Natural killer cell (primary cell): ENCODE measurements at regions not wholly inside any gene's neighbourhood (a gene's known extent, or its start where the extent isn't known, plus 50 kb on each side); places are given as distances from the start of the nearest gene placed in this dataset.
"Not testable (repeated sequence)": the region's sequence is repeated elsewhere in the genome, so short reads cannot be mapped to it uniquely, and the experiment has no call there.

Source experiments
- ATAC-seq, 3 donors: fragments of 150-1000 bp in 2 of 3; fragments of 200-7000 bp in 1 of 3; cut with Tn5 transposase; 1 replicate in 1 of 3; 2 replicates in 2 of 3; pipeline ENCODE4 v1.10.0; 2021; ENCODE audit warnings: mild to moderate bottlenecking in 2 of 3, moderate library complexity in 2 of 3
- DNase-seq, 2 donors: peaks; one replicate each; pipeline versions ENCODE4 v3.0.0 to v3.0.0-alpha.2; 2013 to 2021; ENCODE audit warnings: mixed read lengths in 1 of 2
- H3K27ac ChIP-seq: one replicate; pipeline ENCODE4 v1.5.1; 2013; ENCODE audit warnings: mild to moderate bottlenecking, low read length
- H3K27me3 ChIP-seq: one replicate; pipeline ENCODE4 v1.6.1; 2013; ENCODE audit warnings: low read length; ENCODE audit not compliant: control insufficient read depth, insufficient read depth
- H3K36me3 ChIP-seq: one replicate; pipeline ENCODE4 v1.6.1; 2013; ENCODE audit warnings: low read length; ENCODE audit not compliant: control insufficient read depth, insufficient read depth
- H3K4me1 ChIP-seq: one replicate; pipeline ENCODE4 v1.6.1; 2013; ENCODE audit warnings: low read length; ENCODE audit not compliant: control insufficient read depth, insufficient read depth
- H3K4me3 ChIP-seq: one replicate; pipeline ENCODE4 v1.5.1; 2013; ENCODE audit warnings: low read length
- H3K9me3 ChIP-seq: one replicate; pipeline ENCODE4 v1.6.1; 2013; ENCODE audit warnings: low read length; ENCODE audit not compliant: control insufficient read depth, insufficient read depth
- H3K27ac Mint-ChIP-seq, 2 donors: one replicate each; pipeline ENCODE4 v1.8.0; 2022; ENCODE audit warnings: mild to moderate bottlenecking in 2 of 2, mixed read lengths in 2 of 2, moderate library complexity in 1 of 2
- H3K27me3 Mint-ChIP-seq, 2 donors: one replicate each; pipeline ENCODE4 v1.8.0; 2022; ENCODE audit warnings: low read depth in 2 of 2, mixed read lengths in 2 of 2
- H3K36me3 Mint-ChIP-seq: one replicate; pipeline ENCODE4 v1.8.0; 2022; ENCODE audit warnings: mixed read lengths
- H3K4me1 Mint-ChIP-seq, 2 donors: one replicate each; pipeline ENCODE4 v1.8.0; 2022; ENCODE audit warnings: mixed read lengths in 2 of 2
- H3K4me3 Mint-ChIP-seq: one replicate; pipeline ENCODE4 v1.8.0; 2022; ENCODE audit warnings: mild to moderate bottlenecking, moderate library complexity, mixed read lengths
- H3K9me3 Mint-ChIP-seq, 2 donors: one replicate each; pipeline ENCODE4 v1.8.0; 2022; ENCODE audit warnings: mixed read lengths in 2 of 2
- CTCF ChIP-seq: fragments of 200-600 bp; IDR thresholded peaks from one replicate; pipeline ENCODE4 v1.8.0; 2022; ENCODE audit warnings: antibody characterized with exemption
- WGBS: methylation state at CpG from one replicate; pipeline ENCODE4 v1.1.7; 2013; ENCODE audit warnings: missing lambda C conversion rate; ENCODE audit not compliant: insufficient coverage; 5-methylcytosine and 5-hydroxymethylcytosine counted together
- intact Hi-C: fragments of 100-400 bp; cut with micrococcal nuclease; formaldehyde crosslinking; loops from one replicate; pipeline ENCODE4 v1.14.2; 2022

- Histone ChIP-seq H3K4me3 (no peak overlapping the region), H3K4me1 (no peaks in the 10 kb centered on the region), H3K36me3 (no peaks in the 10 kb centered on the region), H3K9me3 (no peaks in the 10 kb centered on the region), H3K27me3 (no peaks in the 10 kb centered on the region), H3K27ac (no peak overlapping the region)
- ATAC-seq (no peak), DNase-seq (no peak)
- H3K4me3 Mint-ChIP-seq = no peak overlapping the region
- no peaks in the 10 kb centered on the region for H3K9me3 Mint-ChIP-seq
- H3K27ac Mint-ChIP-seq = no peak overlapping the region
- H3K36me3 Mint-ChIP-seq = no peaks in the 10 kb centered on the region
- peaks cover 9 to 32% of the 10 kb centered on the region in 2 donors for H3K27me3 Mint-ChIP-seq
- no peak for TF ChIP-seq CTCF
- H3K4me1 Mint-ChIP-seq = no peaks in the 10 kb centered on the region
- intact Hi-C loops = no loop called here
These were observed 189.0 kb upstream of the FRMD6 start for GRCh38 chr14:51462706-51463105.

GRCh38 chr14:51463461-51463860 is 188.2 kb upstream of the FRMD6 start:
- Mint-ChIP-seq H3K27ac (no peak overlapping the region), H3K4me1 (no peaks in the 10 kb centered on the region), H3K27me3 (peaks cover 8 to 24% of the 10 kb centered on the region in 2 donors), H3K4me3 (no peak overlapping the region), H3K9me3 (no peaks in the 10 kb centered on the region), H3K36me3 (no peaks in the 10 kb centered on the region)
- no peak overlapping the region for H3K27ac ChIP-seq
- no peak for TF ChIP-seq CTCF
- no peaks in the 10 kb centered on the region for H3K27me3 ChIP-seq
- WGBS = 93% methylated on average over 1 of the region's 1 CpG
- no peaks in the 10 kb centered on the region for H3K36me3 ChIP-seq
- intact Hi-C loops = no loop called here
- ATAC-seq (no peak), DNase-seq (no peak)
- H3K4me3 ChIP-seq = no peak overlapping the region
- H3K9me3 ChIP-seq = no peaks in the 10 kb centered on the region
- no peaks in the 10 kb centered on the region for H3K4me1 ChIP-seq

GRCh38 chr14:51464411-51464810 is 187.3 kb upstream of the FRMD6 start:
- no peaks in the 10 kb centered on the region for H3K36me3 ChIP-seq
- Mint-ChIP-seq H3K4me3 (no peak overlapping the region), H3K27ac (no peak overlapping the region), H3K27me3 (peaks cover 6 to 15% of the 10 kb centered on the region in 2 donors), H3K9me3 (no peaks in the 10 kb centered on the region), H3K36me3 (no peaks in the 10 kb centered on the region), H3K4me1 (no peaks in the 10 kb centered on the region)
- DNase-seq (no peak), ATAC-seq (no peak)
- intact Hi-C loops = no loop called here
- no peaks in the 10 kb centered on the region for H3K9me3 ChIP-seq
- no peak overlapping the region for H3K27ac ChIP-seq
- WGBS = 84% methylated on average over 6 of the region's 6 CpGs
- no peaks in the 10 kb centered on the region for H3K27me3 ChIP-seq
- no peak for TF ChIP-seq CTCF
- H3K4me1 ChIP-seq = no peaks in the 10 kb centered on the region
- H3K4me3 ChIP-seq = no peak overlapping the region

- DNase-seq (no peak), ATAC-seq (no peak)
- intact Hi-C loops = no loop called here
- no peaks in the 10 kb centered on the region for H3K4me1 Mint-ChIP-seq
- Histone ChIP-seq H3K9me3 (no peaks in the 10 kb centered on the region), H3K4me1 (no peaks in the 10 kb centered on the region), H3K36me3 (no peaks in the 10 kb centered on the region), H3K27ac (no peak overlapping the region), H3K27me3 (no peaks in the 10 kb centered on the region), H3K4me3 (no peak overlapping the region)
- H3K27ac Mint-ChIP-seq = no peak overlapping the region
- H3K27me3 Mint-ChIP-seq = peaks cover 6 to 18% of the 10 kb centered on the region in 2 donors
- 100% methylated on average over 1 of the region's 1 CpG for WGBS
- no peaks in the 10 kb centered on the region for H3K9me3 Mint-ChIP-seq
- H3K4me3 Mint-ChIP-seq = no peak overlapping the region
- H3K36me3 Mint-ChIP-seq = no peaks in the 10 kb centered on the region
- TF ChIP-seq CTCF = no peak
These were observed 186.2 kb upstream of the FRMD6 start for GRCh38 chr14:51465486-51465885.

- H3K27me3 ChIP-seq, H3K4me3 ChIP-seq, H3K9me3 ChIP-seq, H3K27ac Mint-ChIP-seq, H3K9me3 Mint-ChIP-seq, H3K27ac ChIP-seq, intact Hi-C loops, H3K4me1 Mint-ChIP-seq, H3K36me3 Mint-ChIP-seq, H3K4me1 ChIP-seq, DNase-seq, H3K4me3 Mint-ChIP-seq, ATAC-seq, H3K36me3 ChIP-seq: not testable (repeated sequence)
- H3K27me3 Mint-ChIP-seq = peaks cover 6 to 22% of the 10 kb centered on the region in 2 donors
- 96% methylated on average over 23 of the region's 23 CpGs for WGBS
These were observed 184.3 kb upstream of the FRMD6 start for GRCh38 chr14:51467392-51467791.
